ENCODE measurements at regions not wholly inside any gene's neighbourhood (a gene's known extent, or its start where the extent isn't known, plus 50 kb on each side); places are given as distances from the start of the nearest gene placed in this dataset.

GRCh38 chr5:128020012-128020411, 63.6 kb upstream of the SLC12A2 start:
- POLR2A ChIA-PET = no interaction called here
- Mint-ChIP-seq H3K27ac (no peak overlapping the region), H3K27me3 (no peaks in the 10 kb centered on the region), H3K9me3 (no peaks in the 10 kb centered on the region), H3K4me1 (no peaks in the 10 kb centered on the region), H3K36me3 (ENCODE audit: low read depth) (no peaks in the 10 kb centered on the region), H3K4me3 (no peak overlapping the region)
- CTCF ChIA-PET = no interaction called here
- no peak for DNase-seq

- no peak for DNase-seq
- no peak overlapping the region for H3K27ac Mint-ChIP-seq
- H3K9me3 Mint-ChIP-seq = no peaks in the 10 kb centered on the region
- no peaks in the 10 kb centered on the region for H3K36me3 Mint-ChIP-seq (ENCODE audit: low read depth)
- no peaks in the 10 kb centered on the region for H3K27me3 Mint-ChIP-seq
- H3K4me1 Mint-ChIP-seq = no peaks in the 10 kb centered on the region
- ChIA-PET CTCF (no interaction called here), POLR2A (no interaction called here)
- H3K4me3 Mint-ChIP-seq = no peak overlapping the region
Measured at GRCh38 chr5:128021411-128021810, 62.2 kb upstream of the SLC12A2 start.

All from activated CD4-positive, alpha-beta T cell treated with anti-CD3 and anti-CD28 coated beads, Interleukin-2, amount 10 ng/mL, durations not matched to agents 7 days and 5 days (primary cell).